Stimulated activated CD4-positive, alpha-beta T cell treated with anti-CD3 and anti-CD28 coated beads, TNF-alpha, amount 100 ng/mL, for 48 hours (primary cell): ENCODE measurements at regions not wholly inside any gene's neighbourhood (a gene's known extent, or its start where the extent isn't known, plus 50 kb on each side); places are given as distances from the start of the nearest gene placed in this dataset.

Experiments
- DNase-seq, 3 donors: peaks; one replicate each; pipeline ENCODE4 v3.0.0-alpha.2; 2020; ENCODE audit warnings: low read depth in 3 of 3

DNA sequence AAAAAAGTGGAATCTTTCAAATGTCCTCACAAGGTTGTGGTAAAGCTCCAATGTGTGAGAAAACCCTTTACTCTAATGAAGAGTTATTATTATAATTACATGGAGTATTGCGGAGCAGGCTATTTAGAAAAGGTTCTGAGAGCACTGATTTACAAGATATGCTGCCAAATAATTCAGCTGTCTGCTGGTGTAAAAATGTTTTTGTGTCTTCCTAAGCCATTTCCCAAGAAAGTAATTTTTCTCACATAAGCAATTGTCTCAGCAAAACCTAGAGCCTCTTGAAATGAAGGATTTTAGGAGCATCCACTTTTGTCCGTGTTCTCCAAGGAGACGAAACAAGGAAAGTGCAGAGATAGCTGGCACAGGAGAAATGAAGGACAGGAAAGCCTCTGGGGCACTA lies 229.6 kb upstream of the STARD13 start:
- no peak for DNase-seq

DNA sequence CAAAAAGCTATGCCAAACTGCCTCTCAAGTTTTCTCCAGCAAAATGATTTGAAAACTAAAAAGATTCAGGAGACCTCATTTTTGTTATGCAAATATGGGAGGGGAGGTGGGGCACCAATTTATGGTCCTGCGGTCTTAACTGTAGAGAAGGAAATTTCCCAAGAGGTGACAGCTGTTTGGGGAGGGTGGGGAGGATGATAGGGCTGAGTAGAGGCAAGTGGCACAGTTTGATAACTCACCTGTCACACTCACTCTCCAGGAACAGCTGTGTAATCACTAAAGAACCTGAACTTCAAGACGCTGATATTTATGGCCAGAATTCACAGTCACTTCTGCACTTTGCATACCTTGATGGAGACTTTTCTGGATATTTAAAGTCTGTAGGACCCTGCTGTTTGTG lies 232.9 kb upstream of the STARD13 start:
- DNase-seq, result no peak

DNA sequence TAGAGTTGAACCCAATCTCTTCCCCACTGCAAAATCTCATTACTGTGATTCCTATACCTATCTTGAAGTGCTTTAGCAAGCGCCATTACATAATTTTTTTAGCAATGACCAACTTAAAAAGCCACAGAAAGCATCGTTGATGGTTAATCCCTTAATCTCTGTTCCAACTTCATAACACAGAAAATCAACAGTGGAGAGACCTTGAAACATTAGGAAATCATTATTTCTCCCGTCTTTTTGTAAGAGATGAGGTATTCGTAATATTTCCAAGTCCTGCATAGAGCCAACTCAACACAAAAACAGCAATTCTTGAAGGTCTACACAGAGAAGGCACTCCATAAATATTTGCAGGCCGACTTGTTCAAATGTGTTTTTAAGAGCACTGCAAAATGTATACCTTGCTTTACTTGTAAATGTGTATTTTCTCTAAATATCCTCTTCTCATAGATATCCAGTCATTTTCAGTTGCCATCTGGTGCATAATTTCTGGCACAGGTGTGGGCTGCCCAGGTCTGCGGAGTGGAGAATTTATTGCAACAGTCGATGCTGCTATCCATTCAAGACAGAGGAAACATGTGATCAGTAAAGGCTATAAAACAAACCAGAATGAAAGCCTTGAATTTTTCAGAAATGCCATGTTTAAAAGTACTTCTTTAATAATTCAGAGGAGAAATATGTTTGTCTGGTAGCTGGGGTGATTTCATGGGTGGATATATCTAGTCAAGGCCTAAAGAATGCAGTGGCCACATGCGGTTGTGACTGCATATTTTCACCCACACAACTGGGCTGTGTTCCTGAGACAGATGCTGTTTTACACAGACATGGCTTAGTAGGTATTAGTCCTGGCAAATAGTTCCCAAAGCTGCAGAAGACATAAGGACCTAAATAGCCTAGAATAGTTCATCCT lies 234.3 kb upstream of the STARD13 start:
- DNase-seq, result no peak

DNA sequence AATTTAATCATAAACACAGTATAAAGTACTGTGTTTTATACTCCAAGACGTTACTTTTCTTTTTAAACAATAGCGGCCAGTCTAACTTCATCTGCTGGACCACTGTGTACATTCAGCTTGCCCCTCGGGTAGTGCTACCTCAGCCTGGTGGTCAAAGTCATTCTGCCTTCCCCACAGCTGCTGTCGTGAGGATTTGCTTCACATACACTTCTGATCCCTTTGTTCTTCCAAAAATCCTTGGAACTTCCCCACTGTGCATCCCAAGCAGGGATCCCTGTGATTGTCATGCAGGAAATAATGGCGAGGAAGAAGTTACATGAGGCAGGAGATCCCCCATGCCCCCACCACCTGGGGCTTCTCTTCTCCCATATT lies 234.9 kb upstream of the STARD13 start:
- no peak for DNase-seq

DNA sequence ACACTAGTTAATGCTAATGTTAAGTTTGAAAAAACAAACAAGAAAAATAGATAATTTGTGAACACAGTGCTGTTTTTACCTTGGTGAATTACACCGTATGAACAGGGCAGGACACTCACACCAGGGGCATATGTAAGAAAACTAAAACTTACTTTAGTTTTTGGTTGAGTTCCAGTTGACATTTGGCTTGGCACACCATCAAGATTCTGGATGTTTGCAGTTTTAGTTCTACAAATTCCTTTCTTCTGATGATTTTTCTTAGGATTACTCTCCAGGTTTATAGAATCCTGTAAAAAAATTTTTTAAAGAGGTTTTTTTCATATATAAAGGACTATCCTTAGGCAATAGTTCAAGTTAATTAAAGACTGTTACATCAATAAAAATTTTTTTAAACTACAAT lies 238.5 kb upstream of the STARD13 start:
- DNase-seq, result no peak

DNA sequence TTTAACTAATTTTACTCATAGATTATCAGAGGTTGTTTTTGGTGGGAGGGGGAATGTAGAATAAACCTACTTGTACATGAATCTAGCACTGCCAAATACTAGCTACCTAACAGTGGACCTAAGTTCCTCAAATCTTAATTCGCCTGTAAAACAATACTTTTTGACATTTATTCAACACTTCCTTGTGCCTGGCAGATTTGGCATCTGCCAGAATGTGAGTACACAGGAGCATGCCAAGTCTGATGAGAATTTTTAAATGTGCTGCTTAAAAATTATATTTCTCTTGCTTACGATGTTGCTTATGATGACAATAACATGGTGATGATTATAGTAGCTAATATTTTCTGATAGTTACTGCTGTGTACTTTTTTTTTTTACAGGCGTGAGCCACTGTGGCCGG lies 240.2 kb upstream of the STARD13 start:
- DNase-seq, result no peak

DNA sequence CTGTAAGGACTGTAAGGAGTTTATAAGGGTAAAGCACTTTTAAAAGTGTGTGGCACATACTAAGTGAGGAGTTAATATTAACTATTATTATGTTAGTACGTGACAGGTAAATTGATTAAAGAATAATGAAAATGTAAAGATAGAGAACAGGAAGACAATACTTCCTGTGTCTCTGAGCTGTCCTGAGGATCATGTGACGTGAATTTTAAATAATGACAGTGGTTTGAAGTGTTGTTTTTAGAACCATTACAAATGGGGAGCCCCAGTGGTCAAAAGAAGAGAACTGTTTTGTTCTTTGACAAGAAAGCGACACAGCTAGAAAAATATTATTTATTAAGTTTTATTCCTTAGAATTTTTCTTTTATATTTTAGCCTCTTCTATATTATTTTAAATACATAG lies 241.2 kb upstream of the STARD13 start:
- DNase-seq, result no peak

DNA sequence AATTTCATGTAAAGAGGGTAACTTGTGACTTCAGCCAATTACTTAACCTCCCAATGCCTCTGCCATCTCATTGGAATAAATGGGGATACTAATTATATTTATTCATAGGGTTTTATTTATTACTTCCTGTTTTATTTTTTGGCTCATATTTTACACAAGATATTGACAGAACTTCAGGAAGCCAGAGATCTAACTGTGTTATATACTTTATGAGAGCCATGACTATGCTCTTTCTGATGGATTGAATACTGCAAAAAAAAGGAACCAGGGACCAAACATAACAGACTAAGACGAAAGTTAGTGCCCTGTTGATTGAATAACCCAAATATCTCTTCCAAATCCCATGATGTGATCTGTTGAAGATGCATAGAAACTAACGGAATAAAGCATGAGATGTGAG lies 243.3 kb upstream of the STARD13 start:
- DNase-seq, result no peak

DNA sequence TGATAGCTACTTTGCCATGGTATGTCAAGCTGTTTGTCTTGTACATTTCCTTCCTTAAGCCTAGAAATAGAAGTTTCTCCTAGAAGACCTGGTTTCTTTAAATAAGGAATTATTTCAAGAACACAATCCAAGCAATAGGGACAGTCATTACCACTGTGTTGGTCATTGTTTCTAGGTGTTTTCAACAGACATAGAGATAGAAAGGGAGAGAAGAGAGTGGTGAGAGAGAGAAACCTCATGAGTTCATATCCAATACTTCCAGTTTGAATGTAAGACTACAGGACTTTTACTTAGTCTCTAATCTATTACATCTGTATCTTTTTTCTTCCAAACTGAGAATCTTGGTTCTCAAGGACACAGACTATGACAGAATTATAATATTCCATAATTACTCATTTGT lies 245.9 kb upstream of the STARD13 start:
- no peak for DNase-seq

DNA sequence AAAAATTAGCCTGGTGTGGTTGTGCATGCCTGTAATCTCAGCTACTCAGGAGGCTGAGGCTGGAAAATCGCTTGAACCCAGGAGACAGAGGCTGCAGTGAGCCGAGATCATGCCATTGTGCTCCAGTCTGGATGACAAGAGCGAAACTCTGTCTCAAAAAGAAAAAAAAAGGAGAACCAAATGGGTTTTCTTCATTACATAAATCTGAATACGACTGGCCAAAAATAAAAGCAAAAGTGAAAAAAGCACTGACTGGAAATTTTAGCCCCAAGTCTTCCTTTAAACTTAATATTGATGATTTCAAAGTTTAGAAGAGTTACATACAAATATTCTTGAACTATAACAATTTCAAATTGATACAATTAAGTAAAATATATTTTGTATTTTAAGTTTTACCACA lies 249.5 kb upstream of the STARD13 start:
- no peak for DNase-seq

DNA sequence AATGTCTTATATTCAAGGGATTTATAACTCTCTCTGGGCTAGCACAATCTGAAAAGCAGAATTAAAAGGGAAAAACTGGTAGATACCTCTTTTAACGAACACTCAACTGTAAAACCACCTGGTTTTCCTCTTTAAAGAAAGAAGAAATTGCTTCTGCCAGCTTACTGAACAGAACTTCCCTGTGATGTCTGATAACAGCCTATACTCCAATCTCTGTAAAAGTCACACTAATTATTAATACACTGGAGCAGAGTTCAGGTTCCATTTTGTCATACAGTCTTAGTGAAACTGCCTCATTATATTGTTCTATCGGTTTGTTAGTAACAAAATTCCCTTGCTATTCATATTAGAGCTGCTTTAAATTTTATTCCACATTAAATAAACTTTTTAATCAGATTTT lies 251.0 kb upstream of the STARD13 start:
- DNase-seq, result no peak

DNA sequence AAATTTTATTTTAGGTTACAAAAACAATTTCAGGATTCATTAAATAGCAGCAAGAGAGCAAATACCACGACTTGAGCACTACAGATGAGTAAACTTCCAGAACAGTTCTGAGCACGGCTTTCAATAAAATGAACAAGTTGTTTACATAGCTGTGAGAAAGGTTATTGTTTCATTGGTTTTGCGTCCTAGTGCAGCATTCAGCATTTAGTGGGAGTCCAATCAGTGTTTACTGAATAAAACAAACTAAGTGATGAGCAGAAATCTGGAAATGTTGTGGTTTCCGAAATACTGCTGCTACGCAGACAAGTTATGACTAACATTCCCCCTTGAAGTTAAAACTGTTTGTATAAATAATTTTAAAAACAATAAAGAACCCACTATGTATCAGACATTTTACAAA lies 251.5 kb upstream of the STARD13 start:
- no peak for DNase-seq

DNA sequence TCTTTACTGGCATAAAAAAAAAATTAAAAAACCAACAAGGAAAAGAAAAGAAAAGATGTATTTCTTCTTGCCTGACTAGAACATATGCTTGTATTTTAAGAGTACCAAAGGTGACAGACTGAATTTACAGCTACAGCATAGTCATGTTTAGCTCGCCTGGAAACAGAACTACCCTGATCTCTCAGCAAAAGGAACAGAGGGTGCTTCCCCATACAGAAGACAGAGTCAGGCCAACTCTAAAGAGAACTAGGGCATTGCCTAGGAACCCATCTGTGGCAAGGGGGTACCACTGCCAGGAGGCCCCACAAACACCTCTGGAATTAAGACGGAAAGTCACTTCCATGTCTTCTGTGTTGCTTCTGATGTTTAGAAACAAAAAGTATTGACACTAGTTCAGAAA lies 252.1 kb upstream of the STARD13 start:
- no peak for DNase-seq

DNA sequence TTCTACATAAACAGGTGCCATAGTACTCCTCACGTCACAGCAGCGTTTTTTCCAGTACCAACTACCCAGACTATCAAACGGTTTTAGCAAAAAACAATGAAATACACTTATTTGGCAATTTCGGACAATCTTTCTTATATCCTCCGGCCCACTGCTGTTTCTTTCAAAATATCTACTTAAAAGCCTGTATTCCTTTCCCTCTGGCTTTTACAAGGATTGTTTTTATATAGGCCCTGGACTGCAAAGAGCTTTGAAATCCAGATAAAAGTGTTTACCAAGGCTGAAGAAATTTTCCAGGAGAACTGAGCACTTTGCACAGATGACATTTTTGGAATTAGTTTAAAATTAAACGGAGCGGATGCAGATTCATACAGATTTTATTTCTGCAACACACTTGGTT lies 255.9 kb upstream of the STARD13 start:
- no peak for DNase-seq

DNA sequence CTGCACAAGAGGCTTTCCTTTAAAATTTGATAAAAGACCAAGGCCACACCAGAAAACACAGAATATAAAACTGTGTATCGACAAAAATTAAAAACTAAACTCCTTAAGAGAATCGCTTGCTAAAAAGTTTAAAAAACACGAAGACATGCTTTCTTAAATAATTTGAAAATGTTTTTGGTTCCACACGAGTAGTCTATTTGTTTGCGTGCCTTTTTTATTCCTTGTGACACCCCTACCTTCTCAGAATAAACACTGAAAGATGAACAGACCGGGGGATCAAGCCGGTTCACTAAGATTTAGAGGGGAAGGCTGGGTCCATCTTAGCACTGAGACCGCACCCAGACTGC lies 256.4 kb upstream of the STARD13 start:
- no peak for DNase-seq

DNA sequence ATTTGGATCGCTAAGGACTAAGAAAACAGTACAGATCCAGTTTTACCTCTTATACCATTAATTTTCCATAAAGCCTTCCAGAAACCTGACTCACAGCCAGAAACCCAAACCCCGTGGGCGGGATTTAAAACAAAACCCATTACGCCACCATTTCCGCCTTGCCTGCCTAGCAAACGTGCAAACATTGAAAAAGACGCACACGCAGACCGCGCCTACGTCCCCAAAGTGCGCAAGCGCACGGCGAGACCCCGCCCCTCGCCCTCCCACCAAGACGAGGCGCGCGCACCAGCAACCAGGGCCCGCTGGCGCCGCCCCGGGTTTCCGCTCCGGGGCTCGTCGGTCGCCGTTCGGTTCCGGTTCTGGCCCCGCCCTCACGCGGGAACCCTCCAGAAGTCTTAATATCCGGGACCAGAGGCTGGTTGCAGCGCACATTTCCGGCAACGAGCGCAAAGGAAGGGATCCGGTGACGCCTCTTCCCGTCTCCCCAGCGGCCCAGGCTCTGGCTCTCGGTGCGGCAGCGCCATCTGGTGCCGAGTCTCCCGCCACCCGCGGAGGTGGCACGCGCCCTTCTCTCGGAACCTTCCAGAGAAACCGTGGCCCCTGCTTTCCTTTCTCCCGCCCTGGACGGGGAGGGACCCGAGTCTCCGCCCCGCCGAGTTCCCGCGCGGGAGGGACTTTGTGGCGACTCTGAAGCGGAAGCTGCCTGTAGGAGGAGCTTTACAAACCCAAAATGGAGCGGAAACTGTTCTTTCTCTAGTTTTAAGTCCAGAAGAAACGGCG lies 256.9 kb upstream of the STARD13 start:
- DNase-seq, result peak; percentile 95 to 97 (median 96)

DNA sequence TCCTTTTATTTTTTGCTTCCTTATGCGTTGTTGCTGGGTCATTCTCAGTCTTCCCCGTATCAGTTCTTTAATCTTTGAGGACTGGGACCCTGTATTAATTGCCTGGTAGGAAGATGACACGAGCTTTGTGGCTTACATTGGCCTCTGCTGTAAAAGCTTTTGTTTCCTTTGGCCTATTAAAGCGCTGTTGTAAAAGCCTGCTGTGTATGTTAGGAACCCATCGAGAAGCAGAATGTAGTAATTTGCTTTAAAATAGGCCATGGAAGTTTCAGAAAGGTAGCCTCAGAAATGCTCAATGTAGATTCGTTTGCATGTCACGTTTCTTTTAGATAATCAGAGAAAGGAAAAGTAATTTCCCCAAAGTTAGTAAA lies 257.5 kb upstream of the STARD13 start:
- DNase-seq, result no peak

DNA sequence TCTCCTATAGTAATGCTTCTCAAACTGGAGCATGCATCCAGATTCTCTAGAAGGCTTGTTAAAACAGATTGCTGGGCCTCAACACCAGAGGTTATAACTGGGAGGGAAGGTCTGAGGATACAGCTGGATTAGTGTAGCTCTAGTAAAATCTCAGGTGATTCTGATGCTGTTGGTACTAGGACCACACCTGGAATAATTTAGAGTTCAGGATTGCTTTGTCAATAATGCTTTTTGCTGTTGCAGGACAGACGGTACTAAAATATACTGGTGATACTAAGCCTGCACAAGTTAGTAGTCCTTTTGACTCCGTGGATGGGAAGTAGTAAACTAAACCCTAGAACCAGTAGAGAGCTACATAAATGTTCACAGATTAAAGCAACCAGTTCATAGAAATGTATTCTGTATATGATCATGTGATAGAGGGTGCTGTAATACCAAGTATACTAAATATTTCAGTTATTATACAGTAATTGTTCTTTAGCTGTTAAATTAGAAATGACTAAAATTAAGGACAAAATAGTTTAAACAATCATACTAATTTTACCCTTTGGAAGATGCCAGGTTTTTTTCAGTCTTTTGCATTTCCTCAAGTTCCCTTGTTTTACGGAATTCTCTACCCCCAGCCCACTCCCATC lies 258.2 kb upstream of the STARD13 start:
- DNase-seq, result no peak

DNA sequence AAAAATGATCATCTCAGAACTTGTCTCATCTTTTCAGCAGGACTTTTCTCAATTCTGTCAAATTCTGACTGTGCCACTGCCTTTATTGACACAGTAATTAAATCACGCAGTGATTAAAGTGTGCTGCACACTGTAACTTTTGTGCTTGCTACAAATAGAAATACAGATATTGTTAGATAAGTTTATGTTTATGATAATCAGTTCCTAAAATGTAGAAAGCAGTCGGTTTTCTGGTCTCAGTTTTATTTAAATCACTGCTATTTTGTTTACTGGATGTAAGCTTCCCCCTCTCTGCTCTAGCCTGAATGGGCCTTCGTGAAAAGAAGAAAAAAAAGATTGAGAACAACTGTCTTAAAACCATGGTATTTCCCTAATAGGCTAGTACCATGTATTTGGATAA lies 258.8 kb upstream of the STARD13 start:
- no peak for DNase-seq

DNA sequence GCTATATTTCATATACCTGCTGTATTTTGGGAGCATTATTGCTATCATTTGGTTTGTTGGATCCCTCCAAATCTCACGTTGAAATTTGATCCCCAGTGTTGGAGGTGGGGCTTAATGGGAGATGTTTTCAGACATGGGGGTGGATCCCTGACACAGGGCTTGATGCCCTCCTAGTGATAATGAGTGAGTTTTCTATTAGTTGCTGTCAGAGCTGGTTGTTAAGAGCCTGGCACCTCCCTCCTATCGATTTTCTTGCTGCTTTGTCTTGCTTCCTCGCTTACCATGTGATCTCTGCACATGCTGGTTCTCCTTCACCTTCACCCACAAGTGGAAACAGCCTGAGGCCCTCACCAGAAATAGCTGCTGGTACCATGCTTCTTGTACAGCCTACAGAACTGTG lies 259.9 kb upstream of the STARD13 start:
- no peak for DNase-seq

DNA sequence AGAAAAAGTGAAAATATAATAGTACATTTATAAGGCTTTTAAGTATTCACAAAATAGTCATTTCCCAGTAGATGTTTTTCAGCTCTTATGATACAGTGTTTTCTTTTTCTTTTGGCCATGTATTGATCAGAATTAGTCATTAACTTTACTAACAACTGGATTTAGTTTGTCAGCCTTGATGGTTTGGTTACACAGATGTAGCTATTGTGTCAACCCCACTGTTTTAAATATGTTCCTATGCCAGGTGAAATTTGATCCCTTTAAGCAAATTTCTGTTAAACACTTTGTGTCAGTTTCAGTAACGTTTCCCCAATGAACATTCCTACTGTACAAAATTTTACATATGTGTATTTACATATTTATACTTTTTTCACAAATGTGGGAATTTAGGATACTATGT lies 261.5 kb upstream of the STARD13 start:
- no peak for DNase-seq

DNA sequence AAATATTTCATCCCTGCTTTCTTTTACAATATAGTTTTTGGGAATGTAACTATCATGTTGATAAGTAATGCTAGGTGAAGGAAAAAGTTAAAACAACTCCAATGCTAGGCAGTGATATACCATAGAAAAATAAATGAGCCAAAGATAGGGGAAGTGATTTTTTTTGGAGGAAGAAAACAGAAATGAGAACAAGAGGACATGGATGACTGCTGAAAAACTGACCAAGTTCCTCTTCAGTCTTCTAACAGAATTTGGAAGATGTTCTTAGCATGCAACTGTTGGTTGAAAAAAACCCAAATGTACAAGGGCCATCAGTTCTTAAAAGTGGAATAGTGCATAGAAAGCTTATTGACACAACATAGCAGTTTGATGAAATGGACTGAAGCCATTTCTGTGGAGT lies 262.5 kb upstream of the STARD13 start:
- DNase-seq, result no peak

DNA sequence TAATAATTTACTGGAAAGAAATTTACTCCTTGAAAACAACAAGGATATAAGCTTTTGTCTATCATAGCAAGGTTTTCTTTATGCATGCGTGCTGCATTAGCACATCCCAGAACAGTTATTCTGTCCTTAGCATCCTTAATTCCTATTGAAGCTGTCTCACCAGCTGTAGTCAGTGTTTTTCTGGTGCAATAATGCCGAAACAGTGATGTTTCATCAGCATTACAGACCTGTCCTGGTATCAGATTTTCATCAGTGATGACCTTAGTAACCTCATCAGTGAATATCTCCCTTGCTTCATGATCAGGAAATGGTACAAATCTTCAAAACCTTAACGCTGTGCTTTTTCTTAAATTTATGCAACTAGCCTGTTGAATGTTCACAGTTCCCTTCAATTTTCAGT lies 264.7 kb upstream of the STARD13 start:
- DNase-seq, result no peak
